Ovary (tissue), 7 donors: ENCODE measurements at regions not wholly inside any gene's neighbourhood (a gene's known extent, or its start where the extent isn't known, plus 50 kb on each side); places are given as distances from the start of the nearest gene placed in this dataset.

Experiments used
- DNase-seq, 5 donors: peaks; one replicate each; pipeline ENCODE4 v3.0.0-alpha.2; 2019 to 2020
- H3K27ac ChIP-seq, 2 donors: fragments of 200-600 bp; one replicate each; pipeline versions ENCODE4 v1.5.1 to v1.8.0; 2019 to 2022
- H3K27me3 ChIP-seq: fragments of 200-600 bp; one replicate; pipeline ENCODE4 v1.8.0; 2022
- H3K36me3 ChIP-seq: fragments of 200-600 bp; sonication (generic); one replicate; pipeline ENCODE4 v1.5.1; 2019
- H3K4me1 ChIP-seq: one replicate; pipeline ENCODE4 v1.8.1; 2013; ENCODE audit warnings: mild to moderate bottlenecking, moderate library complexity; ENCODE audit not compliant: insufficient read depth
- H3K4me3 ChIP-seq: fragments of 200-600 bp; sonication (generic); one replicate; pipeline ENCODE4 v1.5.1; 2017
- H3K9me3 ChIP-seq, 2 donors: fragments of 200-600 bp in 1 of 2; sonication (generic) in 1 of 2; one replicate each; pipeline versions ENCODE4 v1.5.1 to v1.8.1; 2013 to 2019; ENCODE audit warnings: mild to moderate bottlenecking in 1 of 2, moderate library complexity in 1 of 2
- EP300 ChIP-seq: sonication (generic); formaldehyde crosslinking; IDR thresholded peaks from one replicate; pipeline ENCODE4 v1.6.1; 2017; ENCODE audit warnings: antibody characterized with exemption
- POLR2A ChIP-seq: fragments of 450-650 bp; IDR thresholded peaks from one replicate; pipeline ENCODE4 v1.6.1; 2017; ENCODE audit warnings: antibody characterized with exemption, mild to moderate bottlenecking, moderate library complexity
- WGBS, 3 donors: extraction: QIAGEN DNeasy Blood & Tissue Kit in 1 of 3; methylation state at CpG; one replicate each; pipeline versions ENCODE4 v1.1.5 to v1.1.7; 2013 to 2017; 5-methylcytosine and 5-hydroxymethylcytosine counted together
- intact Hi-C, 4 donors: fragments of 100-400 bp; cut with DNase I; formaldehyde crosslinking; loops; one replicate each; pipeline versions ENCODE4 v1.11.0 to v1.15.1; 2022 to 2023
- TF ChIP-seq, protein P1 (sequence below), 3 donors: fragments of 450-650 bp in 2 of 3; fragments of 200-600 bp in 1 of 3; IDR thresholded peaks; one replicate each; pipeline versions ENCODE4 v1.5.1 to v1.8.0; 2016 to 2022; ENCODE audit warnings: antibody characterized with exemption in 3 of 3, mild to moderate bottlenecking in 1 of 3
- donor health status: DM: no; HTN: no; CAD: no; lungs with moderate emphysema.
- donor health status: DM: no; HTN: no; CAD: no.
- donor health status: Bipolar disorder and iron deficiency.
- donor health status: DM: no; HTN: no; CAD: no.
- donor health status: DM: yes; HTN: yes; CAD: no.

DNA sequence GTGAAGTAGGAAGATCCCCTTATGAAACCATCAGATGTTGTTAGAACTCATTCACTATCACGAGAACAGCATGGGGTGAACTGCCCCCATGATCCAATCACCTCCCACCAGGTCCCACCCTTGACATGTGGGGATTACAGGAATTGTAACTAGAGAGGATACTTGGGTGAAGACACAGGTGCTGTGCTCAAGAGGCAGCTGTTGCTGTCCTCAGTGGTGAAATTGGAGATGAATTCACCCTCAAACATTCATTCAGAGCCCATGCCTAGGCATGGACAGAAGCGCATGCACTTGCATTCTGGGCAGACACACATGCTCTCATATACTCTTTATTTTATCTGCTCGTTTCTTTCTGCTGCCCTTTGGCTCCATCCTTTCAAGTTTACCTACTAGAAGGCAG is 385.0 kb downstream of the INSC start:
- intact Hi-C loops, result no loop called here
- Histone ChIP-seq H3K36me3 (no peaks in the 10 kb centered on the region), H3K9me3 (no peaks in the 10 kb centered on the region), H3K4me3 (no peak overlapping the region), H3K27ac (no peak overlapping the region), H3K4me1 (no peaks in the 10 kb centered on the region), H3K27me3 (no peaks in the 10 kb centered on the region)
- DNase-seq, result no peak
- no peak for TF ChIP-seq EP300
- TF ChIP-seq, protein P1, sequence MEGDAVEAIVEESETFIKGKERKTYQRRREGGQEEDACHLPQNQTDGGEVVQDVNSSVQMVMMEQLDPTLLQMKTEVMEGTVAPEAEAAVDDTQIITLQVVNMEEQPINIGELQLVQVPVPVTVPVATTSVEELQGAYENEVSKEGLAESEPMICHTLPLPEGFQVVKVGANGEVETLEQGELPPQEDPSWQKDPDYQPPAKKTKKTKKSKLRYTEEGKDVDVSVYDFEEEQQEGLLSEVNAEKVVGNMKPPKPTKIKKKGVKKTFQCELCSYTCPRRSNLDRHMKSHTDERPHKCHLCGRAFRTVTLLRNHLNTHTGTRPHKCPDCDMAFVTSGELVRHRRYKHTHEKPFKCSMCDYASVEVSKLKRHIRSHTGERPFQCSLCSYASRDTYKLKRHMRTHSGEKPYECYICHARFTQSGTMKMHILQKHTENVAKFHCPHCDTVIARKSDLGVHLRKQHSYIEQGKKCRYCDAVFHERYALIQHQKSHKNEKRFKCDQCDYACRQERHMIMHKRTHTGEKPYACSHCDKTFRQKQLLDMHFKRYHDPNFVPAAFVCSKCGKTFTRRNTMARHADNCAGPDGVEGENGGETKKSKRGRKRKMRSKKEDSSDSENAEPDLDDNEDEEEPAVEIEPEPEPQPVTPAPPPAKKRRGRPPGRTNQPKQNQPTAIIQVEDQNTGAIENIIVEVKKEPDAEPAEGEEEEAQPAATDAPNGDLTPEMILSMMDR (IDR thresholded peaks at IDR 0.05), result no peak
- no peak for TF ChIP-seq POLR2A
- 66 to 76% (median 69%) methylated on average over 3 of the region's 3 CpGs for WGBS, 3 donors

DNA sequence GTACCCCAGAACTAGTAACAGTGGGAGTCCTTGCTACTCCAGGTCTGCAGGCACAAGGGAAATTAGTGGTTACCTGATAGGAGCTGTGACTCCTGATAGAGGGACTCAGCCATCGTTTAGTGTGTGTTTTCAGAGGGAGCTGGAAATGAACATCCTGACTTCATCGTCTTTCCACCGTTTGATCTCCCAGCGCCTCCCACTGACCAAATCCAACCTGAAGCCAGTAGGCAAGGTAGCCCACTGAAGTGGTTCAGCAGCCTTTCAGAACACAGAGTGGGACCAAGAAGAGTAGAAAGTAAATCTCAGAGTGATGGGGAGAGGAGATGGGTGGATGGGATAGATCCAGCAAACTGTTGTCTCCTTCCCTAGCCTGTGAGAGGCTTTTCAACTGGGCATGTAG is 385.9 kb downstream of the INSC start:
- no peaks in the 10 kb centered on the region for H3K4me1 ChIP-seq
- H3K27me3 ChIP-seq, result no peaks in the 10 kb centered on the region
- 58 to 80% (median 66%) methylated on average over 4 of the region's 4 CpGs for WGBS, 3 donors
- no peak for DNase-seq
- no peak overlapping the region for H3K27ac ChIP-seq
- intact Hi-C loops, result no loop called here
- TF ChIP-seq, protein P1 (IDR thresholded peaks at IDR 0.05), result no peak
- TF ChIP-seq EP300, result no peak
- H3K36me3 ChIP-seq, result no peaks in the 10 kb centered on the region
- no peak overlapping the region for H3K4me3 ChIP-seq
- no peaks in the 10 kb centered on the region for H3K9me3 ChIP-seq

DNA sequence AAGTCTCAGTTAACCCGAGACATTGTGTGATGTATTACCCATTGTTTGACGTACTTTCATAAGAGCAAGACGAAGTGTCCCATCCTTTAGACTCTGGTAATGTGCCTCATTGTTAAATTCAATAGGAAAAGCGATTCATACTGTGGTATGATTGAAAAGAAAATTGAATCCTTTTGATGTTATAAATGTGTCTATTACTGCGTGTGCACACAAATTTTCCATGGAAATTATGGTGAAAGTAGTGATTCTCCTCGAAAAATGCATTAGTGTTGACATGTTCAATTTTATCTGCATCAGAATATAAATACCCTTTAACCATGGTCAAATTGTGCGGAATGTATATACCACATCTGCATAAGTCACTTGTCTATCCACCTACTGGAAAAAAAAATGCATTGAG is 386.8 kb downstream of the INSC start:
- no peak for DNase-seq
- intact Hi-C loops, result no loop called here
- H3K36me3 ChIP-seq, result no peaks in the 10 kb centered on the region
- no peak overlapping the region for H3K4me3 ChIP-seq
- no peak overlapping the region for H3K27ac ChIP-seq
- no peaks in the 10 kb centered on the region for H3K9me3 ChIP-seq
- no peak for TF ChIP-seq POLR2A
- TF ChIP-seq EP300, result no peak
- TF ChIP-seq, protein P1 (IDR thresholded peaks at IDR 0.05), result no peak
- 77 to 86% (median 83%) methylated on average over 7 of the region's 7 CpGs for WGBS, 3 donors
- no peaks in the 10 kb centered on the region for H3K4me1 ChIP-seq
- no peaks in the 10 kb centered on the region for H3K27me3 ChIP-seq

DNA sequence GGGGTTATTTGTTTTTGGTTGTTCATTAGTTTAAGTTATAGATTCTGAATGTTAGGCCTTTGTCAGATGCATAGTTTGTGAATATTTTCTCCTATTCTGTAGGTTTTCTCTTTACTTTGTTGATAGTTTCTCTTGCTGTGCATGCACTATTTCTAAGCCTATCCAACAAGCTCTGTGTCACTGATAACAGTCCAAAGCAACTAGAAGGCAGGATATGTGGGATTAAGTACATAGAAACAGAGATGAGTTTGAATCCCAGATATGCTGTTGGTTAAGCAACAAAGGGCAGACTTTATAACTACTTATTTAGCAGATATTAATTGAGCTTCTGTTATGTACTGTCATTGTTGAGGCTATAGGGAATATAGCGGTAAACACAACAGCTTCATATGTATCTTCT is 390.4 kb downstream of the INSC start:
- TF ChIP-seq POLR2A (no peak), EP300 (no peak)
- TF ChIP-seq, protein P1 (IDR thresholded peaks at IDR 0.05), result no peak
- Histone ChIP-seq H3K27me3 (no peaks in the 10 kb centered on the region), H3K27ac (no peak overlapping the region), H3K4me1 (no peaks in the 10 kb centered on the region), H3K36me3 (no peaks in the 10 kb centered on the region), H3K4me3 (no peak overlapping the region), H3K9me3 (no peaks in the 10 kb centered on the region)
- intact Hi-C loops, result no loop called here
- 93 to 98% (median 98%) methylated on average over 1 of the region's 1 CpG for WGBS, 3 donors
- DNase-seq, result no peak

DNA sequence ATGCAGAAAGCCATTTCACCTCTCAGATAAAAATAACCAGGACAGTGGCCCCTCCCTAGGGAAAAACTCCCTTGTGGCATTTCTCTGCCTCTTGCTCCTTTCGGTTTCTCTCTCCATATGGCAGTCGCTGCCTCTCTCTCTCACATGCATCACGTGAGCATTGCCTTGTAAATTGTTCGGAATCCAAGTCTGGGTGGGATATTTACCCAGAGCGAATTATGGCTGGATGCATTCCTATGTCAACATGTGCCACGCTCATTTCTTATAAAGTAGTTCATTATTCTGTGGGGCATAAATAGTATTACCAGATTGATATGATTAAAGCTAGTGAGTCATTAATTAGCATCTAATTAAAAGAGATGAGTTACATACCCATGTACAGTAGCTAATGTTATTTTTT is 392.9 kb downstream of the INSC start:
- 9 to 49% (median 24%) methylated on average over 6 of the region's 6 CpGs for whole genome bisulfite sequencing, 3 donors
- no peaks in the 10 kb centered on the region for H3K27me3 ChIP-seq
- no peaks in the 10 kb centered on the region for H3K9me3 ChIP-seq
- DNase-seq, result no peak
- no peaks in the 10 kb centered on the region for H3K36me3 ChIP-seq
- TF ChIP-seq, protein P1 (IDR thresholded peaks at IDR 0.05), result no peak
- TF ChIP-seq POLR2A (no peak), EP300 (no peak)
- intact Hi-C loops, result no loop called here
- H3K27ac ChIP-seq, result no peak overlapping the region
- H3K4me1 ChIP-seq, result no peaks in the 10 kb centered on the region
- no peak overlapping the region for H3K4me3 ChIP-seq
